ENCODE measurements at regions not wholly inside any gene's neighbourhood (a gene's known extent, or its start where the extent isn't known, plus 50 kb on each side); places are given as distances from the start of the nearest gene placed in this dataset.

- TF ChIP-seq KAT7 (CRISPR knock-in tag; IDR thresholded peaks at IDR 0.05; ENCODE audit: borderline replicate concordance) (no peak), ZNF695 (CRISPR knock-in tag; IDR thresholded peaks at IDR 0.05) (no peak), CBX3 (IDR thresholded peaks at IDR 0.05; ENCODE audit: borderline replicate concordance in 1 of 2, low read length in 2 of 2) (no peak), HDGF (IDR thresholded peaks at IDR 0.05) (no peak), ZC3H4 (CRISPR knock-in tag; IDR thresholded peaks at IDR 0.05; ENCODE audit: borderline replicate concordance) (no peak), RCOR1 (IDR thresholded peaks at IDR 0.05; ENCODE audit: borderline replicate concordance in 1 of 2, low read depth in 2 of 2, low read length in 2 of 2) (no peak), ZBTB11 (CRISPR knock-in tag; IDR thresholded peaks at IDR 0.05) (no peak), C11orf30 (IDR thresholded peaks at IDR 0.05; ENCODE audit: low read depth) (peak; percentile 71), ETV6 (IDR thresholded peaks at IDR 0.05; ENCODE audit: borderline replicate concordance in 1 of 2, low read depth in 2 of 2, low read length in 1 of 2) (no peak), ETV6 (CRISPR knock-in tag; IDR thresholded peaks at IDR 0.05; ENCODE audit: borderline replicate concordance) (no peak), FOXM1 (IDR thresholded peaks at IDR 0.05; ENCODE audit: low read depth) (no peak), FOXM1 (CRISPR knock-in tag; IDR thresholded peaks at IDR 0.05; ENCODE audit: low read depth) (no peak), ZBTB2 (IDR thresholded peaks at IDR 0.05) (no peak), TOE1 (IDR thresholded peaks at IDR 0.05; ENCODE audit: borderline replicate concordance) (no peak), TOE1 (CRISPR knock-in tag; IDR thresholded peaks at IDR 0.05; ENCODE audit: borderline replicate concordance, low read depth) (no peak), MTA1 (IDR thresholded peaks at IDR 0.05; ENCODE audit: borderline replicate concordance) (peak; percentile 24; the same call in 1 of the 2 replicates), ZNF561 (CRISPR knock-in tag; conservative IDR thresholded peaks at IDR 0.05) (no peak), ZNF224 (CRISPR knock-in tag; IDR thresholded peaks at IDR 0.05) (no peak), CUX1 (CRISPR knock-in tag; IDR thresholded peaks at IDR 0.05) (no peak)
These were observed 123.3 kb upstream of the FAM204A start (continued) for GRCh38 chr10:118465300-118465874.

Measured in K562 (cell line).